Activated T-helper 1 cell treated with anti-CD3 and anti-CD28 coated beads, Interleukin-12 subunit alpha, Interleukin-12 subunit beta, Interleukin-2, Interleukin-4 antibody, amounts not matched to agents 30 ng/mL and 10 ng/mL and 1 ng/mL, durations not matched to agents 14 hours and 24 hours and 36 hours (primary cell): ENCODE measurements at regions not wholly inside any gene's neighbourhood (a gene's known extent, or its start where the extent isn't known, plus 50 kb on each side); places are given as distances from the start of the nearest gene placed in this dataset.

Source experiments
- DNase-seq: peaks from one replicate; pipeline ENCODE4 v3.0.0; 2021; ENCODE audit warnings: low spot score
- H3K27ac Mint-ChIP-seq: one replicate; pipeline ENCODE4 v1.8.0; 2021; ENCODE audit warnings: mild to moderate bottlenecking, mixed read lengths
- H3K27me3 Mint-ChIP-seq: one replicate; pipeline ENCODE4 v1.8.0; 2022; ENCODE audit warnings: mild to moderate bottlenecking, moderate library complexity, mixed read lengths; ENCODE audit not compliant: insufficient read depth
- H3K36me3 Mint-ChIP-seq: one replicate; pipeline ENCODE4 v1.8.0; 2021; ENCODE audit warnings: low read depth, mixed read lengths
- H3K4me1 Mint-ChIP-seq: one replicate; pipeline ENCODE4 v1.8.0; 2021; ENCODE audit warnings: low read depth, mixed read lengths
- H3K4me3 Mint-ChIP-seq: one replicate; pipeline ENCODE4 v1.8.0; 2021; ENCODE audit warnings: mild to moderate bottlenecking, moderate library complexity, mixed read lengths
- H3K9me3 Mint-ChIP-seq: one replicate; pipeline ENCODE4 v1.8.0; 2021; ENCODE audit warnings: mixed read lengths
- intact Hi-C: fragments of 100-400 bp; cut with micrococcal nuclease; formaldehyde crosslinking; loops from one replicate; pipeline ENCODE4 v1.15.1; 2024

- no peak for DNase-seq
- no peaks in the 10 kb centered on the region for H3K27me3 Mint-ChIP-seq
- H3K27ac Mint-ChIP-seq, result no peak overlapping the region
- H3K9me3 Mint-ChIP-seq, result no peaks in the 10 kb centered on the region
- no peaks in the 10 kb centered on the region for H3K36me3 Mint-ChIP-seq
- intact Hi-C loops, result no loop called here
- no peak overlapping the region for H3K4me3 Mint-ChIP-seq
- no peaks in the 10 kb centered on the region for H3K4me1 Mint-ChIP-seq
These were observed 267.9 kb upstream of the TSHZ3 start for GRCh38 chr19:31617010-31617585.

DNA sequence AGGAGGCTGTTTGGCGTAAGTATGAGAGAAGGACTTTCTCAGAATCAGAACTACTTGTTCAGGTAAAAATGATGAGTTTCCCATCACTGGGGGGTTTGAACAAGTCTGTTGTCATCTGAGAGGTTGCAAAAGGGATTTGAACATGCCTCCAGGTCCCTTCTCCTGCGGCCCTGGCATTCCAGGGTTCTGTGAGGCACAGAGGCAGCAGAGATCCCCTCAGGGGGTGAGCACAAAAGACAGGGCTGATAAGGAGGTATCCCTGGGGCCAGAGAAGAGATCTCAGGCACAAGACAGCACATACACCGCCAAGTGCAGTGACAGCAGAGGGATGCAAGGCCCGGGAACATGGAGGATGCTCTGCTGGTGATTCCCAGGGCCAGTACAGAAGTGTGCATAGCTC, 275.8 kb upstream of the TSHZ3 start:
- intact Hi-C loops, result no loop called here
- Mint-ChIP-seq H3K27ac (no peak overlapping the region), H3K36me3 (no peaks in the 10 kb centered on the region), H3K4me3 (no peak overlapping the region), H3K9me3 (no peaks in the 10 kb centered on the region), H3K4me1 (no peaks in the 10 kb centered on the region), H3K27me3 (no peaks in the 10 kb centered on the region)
- no peak for DNase-seq

GRCh38 chr19:31625575-31625974, 276.3 kb upstream of the TSHZ3 start:
- intact Hi-C loops, result no loop called here
- no peaks in the 10 kb centered on the region for H3K9me3 Mint-ChIP-seq
- no peaks in the 10 kb centered on the region for H3K27me3 Mint-ChIP-seq
- DNase-seq, result no peak
- no peaks in the 10 kb centered on the region for H3K4me1 Mint-ChIP-seq
- no peaks in the 10 kb centered on the region for H3K36me3 Mint-ChIP-seq
- no peak overlapping the region for H3K4me3 Mint-ChIP-seq
- H3K27ac Mint-ChIP-seq, result no peak overlapping the region

DNA sequence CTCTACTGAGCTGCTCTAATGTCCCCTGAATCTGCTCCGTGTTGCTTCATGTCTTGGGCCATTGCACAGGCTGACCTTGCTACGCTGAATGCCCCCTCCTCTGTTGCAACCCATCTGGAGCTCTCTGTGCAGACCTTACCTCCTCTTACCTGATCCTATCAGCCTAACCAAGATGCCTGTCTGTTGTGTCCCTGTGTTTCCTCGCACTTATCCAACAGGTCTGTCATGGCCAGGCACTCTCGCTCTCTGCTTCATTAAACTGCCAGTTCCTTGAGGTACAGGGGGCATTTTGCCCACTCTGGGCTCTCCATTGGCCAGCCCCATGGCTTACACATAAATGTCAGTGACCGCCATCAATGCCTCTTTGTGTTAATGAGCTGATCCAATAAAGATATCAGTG, 277.7 kb upstream of the TSHZ3 start:
- intact Hi-C loops, result no loop called here
- DNase-seq, result no peak
- Mint-ChIP-seq H3K27me3 (no peaks in the 10 kb centered on the region), H3K9me3 (no peaks in the 10 kb centered on the region), H3K36me3 (no peaks in the 10 kb centered on the region), H3K27ac (no peak overlapping the region), H3K4me1 (no peaks in the 10 kb centered on the region), H3K4me3 (no peak overlapping the region)

DNA sequence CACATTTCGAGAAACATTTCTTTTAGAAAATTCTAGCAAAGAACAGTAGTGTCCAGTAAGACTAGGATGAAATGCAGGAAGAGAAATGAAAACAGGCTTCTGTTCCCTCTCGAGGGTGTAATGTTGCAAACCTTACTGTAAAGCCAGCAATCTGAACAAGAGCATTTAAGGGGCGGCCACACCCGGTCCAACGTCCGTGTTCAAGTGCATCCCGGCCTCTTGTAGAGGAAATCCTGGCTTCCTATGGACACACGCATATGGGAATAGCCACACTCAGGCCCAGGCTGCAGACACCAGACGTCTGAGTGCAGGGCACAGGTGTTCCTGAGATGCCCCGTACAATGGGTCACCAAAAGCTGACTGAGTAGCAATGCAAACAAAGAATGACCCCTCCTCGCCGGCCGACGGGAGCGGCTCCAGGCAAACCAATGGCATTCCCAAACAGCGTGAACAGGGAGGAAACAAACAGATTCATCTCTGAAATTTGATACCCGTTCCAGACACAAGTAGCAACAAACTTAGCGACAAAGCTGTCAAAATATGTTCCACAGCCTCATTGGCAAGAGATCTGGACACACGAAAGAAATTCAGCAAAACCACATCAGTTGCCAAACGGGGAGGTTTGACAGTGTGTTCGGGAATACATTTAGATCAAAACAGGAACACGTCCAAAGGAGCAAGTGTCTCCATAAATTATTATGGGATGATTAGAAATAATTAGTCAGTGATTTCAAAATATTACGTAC, 278.6 kb upstream of the TSHZ3 start:
- no peak for DNase-seq
- no peak overlapping the region for H3K27ac Mint-ChIP-seq
- H3K4me3 Mint-ChIP-seq, result no peak overlapping the region
- no peaks in the 10 kb centered on the region for H3K4me1 Mint-ChIP-seq
- no peaks in the 10 kb centered on the region for H3K9me3 Mint-ChIP-seq
- intact Hi-C loops, result no loop called here
- no peaks in the 10 kb centered on the region for H3K27me3 Mint-ChIP-seq
- no peaks in the 10 kb centered on the region for H3K36me3 Mint-ChIP-seq

- H3K36me3 Mint-ChIP-seq, result no peaks in the 10 kb centered on the region
- DNase-seq, result no peak
These were observed 280.5 kb upstream of the TSHZ3 start for GRCh38 chr19:31629579-31630363.

DNA sequence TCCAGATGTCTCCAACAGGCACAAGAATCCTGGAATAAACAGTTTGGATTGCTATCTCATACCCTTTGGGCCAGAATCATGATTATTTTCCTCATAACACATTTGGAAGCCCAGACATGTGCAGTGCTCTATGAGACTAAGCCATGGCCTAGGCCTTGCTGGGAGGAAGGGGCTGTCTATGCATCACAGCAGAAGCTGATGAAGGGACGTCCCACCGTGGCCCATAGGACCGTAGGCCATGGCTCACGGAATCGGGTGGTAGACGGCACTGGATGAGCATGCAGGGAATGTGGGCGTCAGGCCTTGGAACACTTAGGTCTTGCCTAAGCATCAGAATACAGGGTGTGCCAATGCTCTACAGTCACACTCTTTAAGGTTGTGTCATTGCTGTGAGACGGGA, 283.8 kb upstream of the TSHZ3 start:
- H3K27me3 Mint-ChIP-seq, result no peaks in the 10 kb centered on the region
- no peaks in the 10 kb centered on the region for H3K9me3 Mint-ChIP-seq
- H3K4me3 Mint-ChIP-seq, result no peak overlapping the region
- no peak overlapping the region for H3K27ac Mint-ChIP-seq
- no peaks in the 10 kb centered on the region for H3K36me3 Mint-ChIP-seq
- no peaks in the 10 kb centered on the region for H3K4me1 Mint-ChIP-seq
- intact Hi-C loops, result no loop called here
- DNase-seq, result no peak

More at GRCh38 chr19:31629579-31630363, 280.5 kb upstream of the TSHZ3 start:
- H3K27ac Mint-ChIP-seq, result no peak overlapping the region
- no peaks in the 10 kb centered on the region for H3K4me1 Mint-ChIP-seq
- no peak overlapping the region for H3K4me3 Mint-ChIP-seq
- intact Hi-C loops, result no loop called here
- H3K27me3 Mint-ChIP-seq, result no peaks in the 10 kb centered on the region
- no peaks in the 10 kb centered on the region for H3K9me3 Mint-ChIP-seq

DNA sequence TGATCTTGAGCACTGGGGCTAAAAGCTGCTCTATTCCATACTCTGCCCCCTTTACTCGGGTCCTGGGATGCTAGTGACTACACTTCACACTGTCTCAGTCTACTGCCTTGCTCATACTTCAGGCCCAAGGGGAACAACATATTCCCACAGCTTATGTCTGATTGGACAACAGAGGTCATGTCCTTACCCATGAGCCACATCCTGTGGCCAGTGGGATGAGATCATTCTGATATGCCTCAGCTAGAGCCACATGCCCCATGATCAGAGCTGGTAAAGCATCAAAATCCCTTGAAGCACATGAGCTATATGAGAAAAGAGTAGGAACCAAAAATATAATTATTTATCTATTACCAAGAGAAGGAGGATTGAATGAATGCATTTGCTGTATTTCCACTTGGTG, 290.1 kb upstream of the TSHZ3 start:
- Mint-ChIP-seq H3K4me1 (no peaks in the 10 kb centered on the region), H3K9me3 (no peaks in the 10 kb centered on the region)

DNA sequence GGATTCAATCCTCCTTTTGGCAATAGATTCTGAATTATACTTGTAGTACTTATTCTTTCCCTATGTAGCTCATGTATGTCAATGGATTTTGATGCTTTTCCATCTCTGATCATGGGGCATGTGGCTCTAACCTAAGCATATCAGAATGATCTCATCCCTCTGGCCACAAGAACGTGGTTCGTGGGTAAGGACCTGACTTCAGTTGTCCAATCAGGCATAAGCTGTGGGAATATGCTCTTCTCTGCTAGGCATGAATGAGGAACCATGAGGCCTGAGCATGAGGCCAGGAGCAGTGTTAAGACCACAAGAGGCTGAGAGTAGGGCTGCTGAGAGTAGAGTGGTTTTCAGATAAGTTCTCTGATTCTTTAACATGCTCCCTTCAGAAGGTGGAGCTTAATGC, 292.4 kb upstream of the TSHZ3 start:
- Mint-ChIP-seq H3K27ac (no peak overlapping the region), H3K27me3 (no peaks in the 10 kb centered on the region), H3K4me3 (no peak overlapping the region), H3K4me1 (no peaks in the 10 kb centered on the region), H3K9me3 (no peaks in the 10 kb centered on the region), H3K36me3 (no peaks in the 10 kb centered on the region)
- intact Hi-C loops, result no loop called here
- DNase-seq, result no peak

More for the DNA sequence above, 290.1 kb upstream of the TSHZ3 start:
- Mint-ChIP-seq H3K36me3 (no peaks in the 10 kb centered on the region), H3K27ac (no peak overlapping the region), H3K4me3 (no peak overlapping the region), H3K27me3 (no peaks in the 10 kb centered on the region)
- intact Hi-C loops, result no loop called here
- DNase-seq, result no peak

DNA sequence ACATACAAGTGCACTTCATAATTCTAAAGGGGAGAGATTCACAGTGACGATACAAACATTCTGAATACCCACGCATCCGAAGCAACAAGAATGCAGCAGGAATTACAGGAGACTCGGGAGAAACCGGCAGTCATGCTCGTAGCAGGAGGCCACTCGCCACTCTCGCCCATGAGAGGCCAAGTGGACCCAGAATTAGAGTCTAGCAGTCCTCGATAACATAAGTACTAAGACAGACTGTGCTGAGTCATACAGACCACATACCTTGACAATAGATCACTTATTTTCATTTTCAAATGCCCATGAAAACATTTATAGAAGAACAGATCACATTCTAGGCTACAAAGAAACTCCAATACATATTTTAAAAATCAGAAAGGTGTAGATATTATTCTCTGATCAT, 299.1 kb upstream of the TSHZ3 start:
- Mint-ChIP-seq H3K27ac (no peak overlapping the region), H3K4me3 (no peak overlapping the region), H3K27me3 (no peaks in the 10 kb centered on the region), H3K4me1 (no peaks in the 10 kb centered on the region), H3K9me3 (peaks cover 9% of the 10 kb centered on the region), H3K36me3 (no peaks in the 10 kb centered on the region)
- intact Hi-C loops, result no loop called here
- no peak for DNase-seq

DNA sequence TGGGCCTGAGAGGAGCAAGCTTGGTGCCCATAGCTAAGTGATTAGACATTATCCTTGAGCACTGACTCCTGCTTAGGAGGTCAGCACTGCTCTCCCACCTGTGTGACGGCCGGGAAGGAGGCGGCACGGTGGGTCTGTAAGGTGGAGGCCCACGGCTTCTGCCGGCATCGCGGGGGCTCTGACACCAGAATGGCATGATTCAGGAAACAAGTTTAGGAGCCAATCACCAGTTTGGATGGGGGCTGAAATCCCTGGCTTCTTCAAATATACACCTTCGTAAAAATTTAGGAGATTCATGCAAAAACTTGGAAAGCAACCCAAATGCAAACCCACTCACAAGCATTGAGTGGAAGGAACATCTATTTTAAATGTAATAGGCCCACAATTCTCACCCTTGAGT, 307.3 kb upstream of the TSHZ3 start:
- DNase-seq, result no peak
- H3K9me3 Mint-ChIP-seq, result peaks cover 6% of the 10 kb centered on the region
- H3K4me3 Mint-ChIP-seq, result no peak overlapping the region
- no peaks in the 10 kb centered on the region for H3K4me1 Mint-ChIP-seq
- no peak overlapping the region for H3K27ac Mint-ChIP-seq
- intact Hi-C loops, result no loop called here
- no peaks in the 10 kb centered on the region for H3K36me3 Mint-ChIP-seq
- no peaks in the 10 kb centered on the region for H3K27me3 Mint-ChIP-seq

DNA sequence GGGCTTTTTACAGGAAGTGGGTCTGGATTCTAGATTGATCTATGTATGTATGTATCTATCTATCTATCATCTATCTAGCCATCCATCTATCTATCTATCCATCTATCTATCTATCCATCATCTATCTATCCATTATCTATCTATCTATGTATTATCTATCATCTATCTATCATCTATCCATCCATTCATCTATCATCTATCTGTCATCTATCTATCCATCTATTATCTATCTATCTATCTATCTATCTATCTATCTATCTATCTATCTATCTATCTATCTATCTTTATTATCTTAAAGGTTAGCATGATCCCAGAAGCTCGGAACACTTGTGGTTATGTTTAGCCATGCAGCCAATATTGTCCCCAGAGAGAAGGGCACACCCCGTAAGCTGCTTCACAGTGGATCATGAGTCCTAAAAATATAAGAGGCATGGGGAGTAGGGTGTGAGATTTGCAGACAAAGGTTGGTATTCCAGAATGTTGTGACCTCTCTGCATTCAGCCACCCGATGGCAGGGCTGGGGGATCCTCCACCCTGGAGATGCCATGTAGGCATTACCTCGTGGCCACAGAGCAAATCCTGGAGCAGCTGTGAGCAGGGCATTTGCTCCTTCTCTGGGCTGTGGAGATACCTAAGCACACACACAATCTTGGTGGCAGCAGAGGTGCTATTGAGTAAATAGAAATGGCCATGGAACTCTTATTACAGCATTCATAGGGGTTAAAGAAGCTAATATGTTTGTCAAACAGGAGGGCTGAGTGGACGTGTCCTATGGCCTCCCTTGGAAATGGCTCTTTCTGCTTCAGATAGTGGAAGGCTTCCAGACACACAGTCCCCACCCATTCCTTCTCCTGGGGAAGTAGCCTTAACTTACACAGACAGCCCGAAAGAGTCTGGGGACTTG, 310.0 kb upstream of the TSHZ3 start:
- intact Hi-C loops, result no loop called here
- Mint-ChIP-seq H3K36me3 (no peaks in the 10 kb centered on the region), H3K27ac (no peak overlapping the region), H3K9me3 (peaks cover 9% of the 10 kb centered on the region), H3K4me3 (no peak overlapping the region), H3K4me1 (no peaks in the 10 kb centered on the region), H3K27me3 (no peaks in the 10 kb centered on the region)
- no peak for DNase-seq

DNA sequence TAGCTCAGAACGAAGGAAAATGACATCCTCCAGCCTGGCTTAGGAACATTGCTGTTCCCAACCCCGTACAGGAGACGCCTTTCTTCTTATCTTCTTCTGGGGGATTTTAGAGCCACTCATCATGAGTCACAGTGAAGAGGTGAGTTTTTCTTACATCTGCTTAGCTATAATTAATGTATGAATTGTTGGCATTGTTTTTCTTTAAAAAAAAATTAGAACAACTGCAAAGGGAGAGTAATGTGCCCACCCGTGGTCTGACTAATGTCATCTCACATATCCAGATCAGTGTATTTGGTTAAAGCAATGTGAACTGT, 310.6 kb upstream of the TSHZ3 start:
- Mint-ChIP-seq H3K27me3 (no peaks in the 10 kb centered on the region), H3K9me3 (peaks cover 6% of the 10 kb centered on the region), H3K36me3 (no peaks in the 10 kb centered on the region), H3K4me1 (no peaks in the 10 kb centered on the region), H3K27ac (no peak overlapping the region), H3K4me3 (no peak overlapping the region)
- no peak for DNase-seq
- intact Hi-C loops, result no loop called here
